ENCODE measurements at regions not wholly inside any gene's neighbourhood (a gene's known extent, or its start where the extent isn't known, plus 50 kb on each side); places are given as distances from the start of the nearest gene placed in this dataset.

DNA sequence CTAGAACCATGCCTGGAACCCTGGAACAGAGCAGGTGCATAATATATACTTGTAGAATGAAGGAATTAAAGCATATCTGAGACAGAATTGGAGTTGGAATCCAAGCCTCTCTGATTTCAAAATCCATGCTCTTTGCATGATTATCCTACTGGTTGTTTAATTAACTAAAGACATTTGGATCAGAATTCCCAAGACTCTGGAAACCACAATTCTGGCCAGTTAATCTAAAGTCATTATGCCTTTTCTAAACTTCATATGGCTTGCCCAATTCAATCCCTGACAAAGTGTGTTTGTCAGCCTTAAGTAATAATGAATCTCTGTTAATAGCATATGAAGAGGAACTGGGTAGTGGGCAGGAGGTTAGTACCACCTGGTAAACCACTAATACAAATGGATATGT lies 422.6 kb downstream of the ATP23 start:
- Mint-ChIP-seq H3K36me3 (ENCODE audit: unreplicated experiment) (no peaks in the 10 kb centered on the region), H3K27ac (ENCODE audit: unreplicated experiment) (peak overlapping the region; percentile 57), H3K27me3 (ENCODE audit: unreplicated experiment) (no peaks in the 10 kb centered on the region), H3K9me3 (ENCODE audit: unreplicated experiment) (no peaks in the 10 kb centered on the region), H3K4me3 (ENCODE audit: unreplicated experiment) (no peak overlapping the region), H3K4me1 (ENCODE audit: unreplicated experiment) (peaks cover 34% of the 10 kb centered on the region)
- no peak for DNase-seq (ENCODE audit: extremely low spot score, unreplicated experiment)
- TF ChIP-seq, protein P1, sequence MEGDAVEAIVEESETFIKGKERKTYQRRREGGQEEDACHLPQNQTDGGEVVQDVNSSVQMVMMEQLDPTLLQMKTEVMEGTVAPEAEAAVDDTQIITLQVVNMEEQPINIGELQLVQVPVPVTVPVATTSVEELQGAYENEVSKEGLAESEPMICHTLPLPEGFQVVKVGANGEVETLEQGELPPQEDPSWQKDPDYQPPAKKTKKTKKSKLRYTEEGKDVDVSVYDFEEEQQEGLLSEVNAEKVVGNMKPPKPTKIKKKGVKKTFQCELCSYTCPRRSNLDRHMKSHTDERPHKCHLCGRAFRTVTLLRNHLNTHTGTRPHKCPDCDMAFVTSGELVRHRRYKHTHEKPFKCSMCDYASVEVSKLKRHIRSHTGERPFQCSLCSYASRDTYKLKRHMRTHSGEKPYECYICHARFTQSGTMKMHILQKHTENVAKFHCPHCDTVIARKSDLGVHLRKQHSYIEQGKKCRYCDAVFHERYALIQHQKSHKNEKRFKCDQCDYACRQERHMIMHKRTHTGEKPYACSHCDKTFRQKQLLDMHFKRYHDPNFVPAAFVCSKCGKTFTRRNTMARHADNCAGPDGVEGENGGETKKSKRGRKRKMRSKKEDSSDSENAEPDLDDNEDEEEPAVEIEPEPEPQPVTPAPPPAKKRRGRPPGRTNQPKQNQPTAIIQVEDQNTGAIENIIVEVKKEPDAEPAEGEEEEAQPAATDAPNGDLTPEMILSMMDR (IDR thresholded peaks at IDR 0.05), result no peak

DNA sequence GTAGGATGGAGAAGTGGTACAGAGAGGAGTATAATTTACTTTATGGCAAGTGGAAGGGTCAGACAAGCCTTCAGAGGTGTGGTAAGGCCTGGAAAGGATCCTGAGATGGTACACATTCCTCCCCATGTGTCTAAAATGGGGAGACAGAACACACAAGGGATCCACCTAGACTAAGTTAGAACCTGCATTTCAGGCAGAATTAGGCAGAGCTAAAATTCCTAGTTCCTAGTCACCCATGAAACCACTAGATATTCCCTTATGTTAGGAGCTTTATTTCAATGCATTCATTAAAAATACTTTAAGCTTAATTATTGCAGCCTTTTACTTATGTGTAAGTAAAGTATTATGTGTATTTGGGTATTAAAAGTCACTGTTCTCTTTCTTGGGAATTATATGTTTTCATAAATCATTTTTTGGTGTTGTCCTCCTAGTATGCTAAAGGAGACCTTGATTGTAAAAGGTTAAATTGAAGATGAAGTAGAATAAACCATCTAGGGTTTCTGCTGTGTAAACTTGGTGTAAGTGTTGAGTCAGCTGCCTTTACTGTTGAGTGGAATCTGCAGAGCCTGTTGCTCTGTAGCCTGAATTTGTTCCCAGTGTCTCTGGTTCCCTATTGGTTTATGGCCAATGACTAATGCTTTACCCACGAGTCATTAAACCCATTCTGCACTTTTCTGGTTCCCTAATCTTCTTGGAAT lies 423.2 kb downstream of the ATP23 start:
- H3K27me3 Mint-ChIP-seq (ENCODE audit: unreplicated experiment), result no peaks in the 10 kb centered on the region
- H3K4me3 Mint-ChIP-seq (ENCODE audit: unreplicated experiment), result no peak overlapping the region
- TF ChIP-seq, protein P1 (IDR thresholded peaks at IDR 0.05), result no peak
- peak overlapping the region; percentile 74 for H3K27ac Mint-ChIP-seq (ENCODE audit: unreplicated experiment)
- DNase-seq (ENCODE audit: extremely low spot score, unreplicated experiment), result no peak
- no peaks in the 10 kb centered on the region for H3K36me3 Mint-ChIP-seq (ENCODE audit: unreplicated experiment)
- H3K4me1 Mint-ChIP-seq (ENCODE audit: unreplicated experiment), result peaks cover 29% of the 10 kb centered on the region
- no peaks in the 10 kb centered on the region for H3K9me3 Mint-ChIP-seq (ENCODE audit: unreplicated experiment)

DNA sequence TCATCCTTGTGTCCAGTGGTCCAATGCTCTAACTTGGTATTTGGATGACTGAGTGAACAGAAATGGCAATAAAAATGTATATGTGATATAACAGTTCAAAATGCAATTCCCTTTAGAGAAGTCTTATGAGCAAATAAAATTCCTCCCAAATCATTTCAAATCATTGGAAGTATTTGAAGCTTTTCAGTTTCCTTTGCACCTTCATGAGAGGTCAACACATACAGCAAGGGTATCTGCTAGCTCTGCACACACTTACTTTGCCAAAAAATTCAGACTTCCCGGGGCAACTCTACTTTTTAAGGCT lies 423.7 kb downstream of the ATP23 start:
- no peaks in the 10 kb centered on the region for H3K9me3 Mint-ChIP-seq (ENCODE audit: unreplicated experiment)
- peaks cover 24% of the 10 kb centered on the region for H3K4me1 Mint-ChIP-seq (ENCODE audit: unreplicated experiment)
- H3K36me3 Mint-ChIP-seq (ENCODE audit: unreplicated experiment), result no peaks in the 10 kb centered on the region
- H3K4me3 Mint-ChIP-seq (ENCODE audit: unreplicated experiment), result no peak overlapping the region
- TF ChIP-seq, protein P1 (IDR thresholded peaks at IDR 0.05), result no peak
- DNase-seq (ENCODE audit: extremely low spot score, unreplicated experiment), result no peak
- H3K27me3 Mint-ChIP-seq (ENCODE audit: unreplicated experiment), result no peaks in the 10 kb centered on the region
- H3K27ac Mint-ChIP-seq (ENCODE audit: unreplicated experiment), result peak overlapping the region; percentile 74

DNA sequence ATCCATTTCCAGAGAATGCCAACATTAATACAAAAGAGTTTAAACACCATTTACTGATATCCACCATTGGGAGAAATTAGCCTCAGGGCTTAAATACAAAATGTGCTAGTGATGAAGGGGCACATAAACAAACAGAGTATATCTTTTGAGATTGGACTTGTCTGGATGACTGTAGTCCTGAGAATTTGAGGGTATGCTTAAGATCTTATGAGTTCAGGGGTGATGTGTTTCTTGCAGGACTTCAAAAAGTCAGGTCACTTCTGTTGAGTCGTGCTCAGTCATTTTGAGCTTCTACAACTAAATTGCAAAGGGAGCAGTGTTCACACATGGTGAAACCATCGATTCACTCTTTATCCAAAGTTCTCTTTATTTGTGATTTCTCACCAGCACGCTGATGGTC lies 425.7 kb downstream of the ATP23 start:
- Mint-ChIP-seq H3K27me3 (ENCODE audit: unreplicated experiment) (no peaks in the 10 kb centered on the region), H3K36me3 (ENCODE audit: unreplicated experiment) (no peaks in the 10 kb centered on the region), H3K9me3 (ENCODE audit: unreplicated experiment) (peaks cover 10% of the 10 kb centered on the region), H3K4me3 (ENCODE audit: unreplicated experiment) (no peak overlapping the region), H3K4me1 (ENCODE audit: unreplicated experiment) (peaks cover 23% of the 10 kb centered on the region), H3K27ac (ENCODE audit: unreplicated experiment) (no peak overlapping the region)
- TF ChIP-seq, protein P1 (IDR thresholded peaks at IDR 0.05), result no peak
- no peak for DNase-seq (ENCODE audit: extremely low spot score, unreplicated experiment)

DNA sequence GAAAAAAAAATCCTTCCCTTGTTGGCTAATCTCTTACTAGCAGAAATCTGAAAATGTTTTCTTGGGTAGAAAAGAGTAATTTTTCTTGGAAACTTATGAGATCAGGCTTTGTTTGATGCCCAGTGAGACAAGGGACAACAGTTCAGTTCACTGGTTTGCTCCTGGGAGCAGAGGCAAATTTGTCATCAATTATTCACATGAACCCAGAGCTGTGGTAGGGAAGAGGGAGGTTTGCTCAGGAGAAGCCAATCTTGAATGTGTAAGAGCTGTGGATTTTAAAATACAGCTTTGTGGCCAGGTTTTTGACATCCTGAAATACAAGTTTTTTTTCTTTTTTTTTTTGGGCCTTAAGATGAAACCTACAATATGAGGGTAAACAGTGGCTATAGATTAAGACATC lies 426.6 kb downstream of the ATP23 start:
- DNase-seq (ENCODE audit: extremely low spot score, unreplicated experiment), result no peak
- peaks cover 23% of the 10 kb centered on the region for H3K4me1 Mint-ChIP-seq (ENCODE audit: unreplicated experiment)
- H3K9me3 Mint-ChIP-seq (ENCODE audit: unreplicated experiment), result peaks cover 12% of the 10 kb centered on the region
- no peak overlapping the region for H3K4me3 Mint-ChIP-seq (ENCODE audit: unreplicated experiment)
- H3K27ac Mint-ChIP-seq (ENCODE audit: unreplicated experiment), result no peak overlapping the region
- TF ChIP-seq, protein P1 (IDR thresholded peaks at IDR 0.05), result no peak
- H3K27me3 Mint-ChIP-seq (ENCODE audit: unreplicated experiment), result no peaks in the 10 kb centered on the region
- no peaks in the 10 kb centered on the region for H3K36me3 Mint-ChIP-seq (ENCODE audit: unreplicated experiment)

Measured in osteocyte (in vitro differentiated cells).